OCI-LY3 (cell line): ENCODE measurements at regions not wholly inside any gene's neighbourhood (a gene's known extent, or its start where the extent isn't known, plus 50 kb on each side); places are given as distances from the start of the nearest gene placed in this dataset.
A peak's percentile ranks its signal among the peaks of the same experiment; 100 is the strongest.

Experiments used
- H2AFZ ChIP-seq: fragments of 200-600, 300-600 bp; shearing (Covaris generic); 2 replicates; pipeline ENCODE4 v1.6.0; 2014; ENCODE audit warnings: antibody characterized with exemption, low read depth, low read length
- H3K27ac ChIP-seq: fragments of 200-600, 300-600 bp; sonication (generic); 2 replicates; pipeline ENCODE4 v1.5.1; 2014; ENCODE audit warnings: mild to moderate bottlenecking, low read length, moderate library complexity, mixed read lengths
- H3K27me3 ChIP-seq: fragments of 200-600, 300-600 bp; sonication (generic); 2 replicates; pipeline ENCODE4 v1.6.1; 2014; ENCODE audit warnings: low read depth, low read length, mixed read lengths
- H3K36me3 ChIP-seq: fragments of 200-600, 300-600 bp; sonication (generic); replicated peaks from 2 replicates; pipeline ENCODE3; 2014; ENCODE audit warnings: low read depth, low read length, mixed read lengths
- H3K4me1 ChIP-seq: fragments of 300-600, 200-600 bp; sonication (generic); 2 replicates; pipeline ENCODE4 v1.6.1; 2014; ENCODE audit warnings: low read length, mixed read lengths
- H3K4me2 ChIP-seq: fragments of 200-600, 300-600 bp; sonication (generic); 2 replicates; pipeline ENCODE4 v1.6.1; 2014; ENCODE audit warnings: low read length, mixed read lengths
- H3K4me3 ChIP-seq: fragments of 300-600, 200-600 bp; sonication (generic); 2 replicates; pipeline ENCODE4 v1.5.1; 2014; ENCODE audit warnings: antibody characterized with exemption, mild to moderate bottlenecking, low read length, moderate library complexity
- H3K79me2 ChIP-seq: fragments of 300-600, 200-600 bp; shearing (Covaris generic); 2 replicates; pipeline ENCODE4 v1.6.1; 2014; ENCODE audit warnings: mild to moderate bottlenecking, low read length, mixed read lengths
- H3K9ac ChIP-seq: fragments of 300-600, 200-600 bp; shearing (Covaris generic); 2 replicates; pipeline ENCODE4 v1.6.0; 2014; ENCODE audit warnings: mild to moderate bottlenecking, low read length, moderate library complexity
- H3K9me3 ChIP-seq: fragments of 200-600, 300-600 bp; shearing (Covaris generic); 2 replicates; pipeline ENCODE4 v1.6.1; 2014; ENCODE audit warnings: low read length, mixed read lengths; ENCODE audit not compliant: insufficient read depth
- H4K20me1 ChIP-seq: fragments of 200-600, 300-600 bp; sonication (generic); 2 replicates; pipeline ENCODE4 v1.6.1; 2016; ENCODE audit warnings: low read length, mixed read lengths; ENCODE audit not compliant: insufficient read depth
- CTCF ChIP-seq: fragments of 200-600, 300-600 bp; sonication (generic); IDR thresholded peaks from 2 replicates; pipeline ENCODE4 v1.5.1; 2014; ENCODE audit warnings: antibody characterized with exemption, low read length, low read depth
- EZH2phosphoT487 ChIP-seq: fragments of 200-600 bp; shearing (Covaris generic); IDR thresholded peaks from 2 replicates; pipeline ENCODE4 v1.6.1; 2018; ENCODE audit warnings: antibody characterized with exemption, mixed run types, low read depth

- no peaks in the 10 kb centered on the region for H4K20me1 ChIP-seq
- no peaks in the 10 kb centered on the region for H3K4me1 ChIP-seq
- no peaks in the 10 kb centered on the region for H3K79me2 ChIP-seq
- TF ChIP-seq EZH2phosphoT487: no peak
- no peak for TF ChIP-seq CTCF
- H3K9me3 ChIP-seq: peaks cover 4% of the 10 kb centered on the region; the same call in 1 of the 2 replicates
- no peak overlapping the region for H3K4me3 ChIP-seq
- H2AFZ ChIP-seq: no peak overlapping the region
- no peak overlapping the region for H3K4me2 ChIP-seq
- no peaks in the 10 kb centered on the region for H3K36me3 ChIP-seq
- no peak overlapping the region for H3K9ac ChIP-seq
- H3K27me3 ChIP-seq: no peaks in the 10 kb centered on the region
- H3K27ac ChIP-seq: no peak overlapping the region
Measured at GRCh38 chr7:113444261-113444660, 325.9 kb upstream of the SMIM30 start.

GRCh38 chr7:113440173-113440572, 321.8 kb upstream of the SMIM30 start:
- TF ChIP-seq EZH2phosphoT487: no peak
- TF ChIP-seq CTCF: no peak
- Histone ChIP-seq H3K9ac (no peak overlapping the region), H3K27ac (no peak overlapping the region), H3K27me3 (no peaks in the 10 kb centered on the region), H3K9me3 (peaks cover 4% of the 10 kb centered on the region; the same call in 1 of the 2 replicates), H4K20me1 (no peaks in the 10 kb centered on the region), H3K36me3 (no peaks in the 10 kb centered on the region), H2AFZ (no peak overlapping the region), H3K4me2 (no peak overlapping the region), H3K4me3 (no peak overlapping the region), H3K79me2 (no peaks in the 10 kb centered on the region), H3K4me1 (no peaks in the 10 kb centered on the region)

- Histone ChIP-seq H3K9ac (no peak overlapping the region), H3K36me3 (no peaks in the 10 kb centered on the region), H3K4me1 (no peaks in the 10 kb centered on the region), H3K4me3 (no peak overlapping the region), H2AFZ (no peak overlapping the region), H4K20me1 (no peaks in the 10 kb centered on the region), H3K79me2 (no peaks in the 10 kb centered on the region), H3K27ac (no peak overlapping the region), H3K27me3 (no peaks in the 10 kb centered on the region), H3K4me2 (no peak overlapping the region), H3K9me3 (no peaks in the 10 kb centered on the region)
- no peak for TF ChIP-seq EZH2phosphoT487
- TF ChIP-seq CTCF: peak; percentile 6; the same call in 1 of the 2 replicates
Measured at GRCh38 chr7:113431406-113431805, 313.1 kb upstream of the SMIM30 start.

- Histone ChIP-seq H3K9ac (no peak overlapping the region), H4K20me1 (no peaks in the 10 kb centered on the region), H3K4me3 (no peak overlapping the region), H3K27me3 (no peaks in the 10 kb centered on the region), H3K4me2 (no peak overlapping the region), H3K4me1 (peaks cover 3% of the 10 kb centered on the region; the same call in 1 of the 2 replicates), H3K79me2 (no peaks in the 10 kb centered on the region), H3K36me3 (no peaks in the 10 kb centered on the region), H2AFZ (peak overlapping the region; percentile 7; the same call in 1 of the 2 replicates), H3K27ac (no peak overlapping the region), H3K9me3 (no peaks in the 10 kb centered on the region)
- TF ChIP-seq CTCF: no peak
- TF ChIP-seq EZH2phosphoT487: no peak
Measured at GRCh38 chr7:113424185-113424817, 305.9 kb upstream of the SMIM30 start.
